DND-41 (cell line): ENCODE measurements at regions not wholly inside any gene's neighbourhood (a gene's known extent, or its start where the extent isn't known, plus 50 kb on each side); places are given as distances from the start of the nearest gene placed in this dataset.

Source experiments
- CTCF ChIP-seq: IDR thresholded peaks from 2 replicates; pipeline ENCODE4 v1.5.1; 2012; ENCODE audit warnings: borderline replicate concordance, low read length, moderate library complexity, mild to moderate bottlenecking; ENCODE audit not compliant: poor library complexity, severe bottlenecking; ENCODE audit errors: extremely low read depth
- EZH2 ChIP-seq: IDR thresholded peaks from 3 replicates; pipeline ENCODE4 v1.6.1; 2012; ENCODE audit warnings: borderline replicate concordance, low read depth, mild to moderate bottlenecking, moderate library complexity, low read length, inconsistent platforms; ENCODE audit not compliant: severe bottlenecking

GRCh38 chr5:39850291-39850690, 425.5 kb upstream of the DAB2 start:
- TF ChIP-seq CTCF = no peak
- no peak for TF ChIP-seq EZH2
